A549 (cell line): ENCODE measurements at regions not wholly inside any gene's neighbourhood (a gene's known extent, or its start where the extent isn't known, plus 50 kb on each side); places are given as distances from the start of the nearest gene placed in this dataset.

ENCODE experiments used
- POLR2A ChIP-seq: IDR thresholded peaks from 2 replicates; pipeline ENCODE4 v1.6.1; 2012; ENCODE audit warnings: mild to moderate bottlenecking, low read length
- ZSCAN20 ChIP-seq: fragments of 250-450 bp; sonication (Bioruptor Pico); IDR thresholded peaks from 2 replicates; pipeline ENCODE4 v1.8.0; 2022; ENCODE audit warnings: mild to moderate bottlenecking, moderate library complexity

DNA sequence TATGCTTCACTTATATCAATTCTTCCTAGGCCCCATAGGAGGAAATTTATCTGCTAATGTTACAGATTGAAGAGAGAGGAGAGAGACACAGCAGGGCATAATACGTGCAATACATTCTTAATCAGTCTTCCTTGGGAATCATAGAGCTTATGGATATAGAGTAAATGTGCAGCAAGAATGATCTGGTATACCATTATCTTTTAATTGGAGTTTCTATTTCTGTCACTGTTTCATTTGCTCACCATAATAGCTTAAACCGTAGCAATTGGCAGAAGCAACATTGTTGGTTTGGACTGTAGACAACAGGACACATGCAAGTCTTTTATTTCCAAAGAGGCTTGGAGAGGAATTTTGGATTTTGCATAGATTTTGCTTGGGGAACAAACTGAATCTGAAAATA lies 68.1 kb upstream of the PCSK2 start:
- TF ChIP-seq POLR2A = no peak
- no peak for TF ChIP-seq ZSCAN20 (CRISPR knock-in tag)
